ENCODE measurements at regions not wholly inside any gene's neighbourhood (a gene's known extent, or its start where the extent isn't known, plus 50 kb on each side); places are given as distances from the start of the nearest gene placed in this dataset.

DNA sequence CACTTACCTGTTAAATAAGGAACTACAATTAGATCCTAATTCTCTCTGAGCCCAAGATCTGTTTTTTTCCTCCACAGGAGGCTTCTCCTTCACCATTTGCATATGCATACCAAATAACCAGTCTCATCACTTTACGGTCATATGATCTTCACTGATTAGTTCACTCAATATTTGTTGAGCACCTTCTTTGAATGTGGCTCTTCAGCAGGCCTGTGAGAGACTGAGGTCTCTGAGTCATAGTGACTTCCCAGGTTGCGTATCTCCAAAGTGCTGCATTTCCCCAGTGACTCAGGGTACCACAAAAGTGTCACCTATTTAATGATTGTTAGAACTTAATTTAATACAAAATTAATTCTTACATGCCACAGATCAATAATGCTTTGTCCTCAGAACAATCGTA is 108.8 kb upstream of the TRIB2 start:
- Mint-ChIP-seq H3K4me1 (peaks cover 13 to 40% (median 33%) of the 10 kb centered on the region in 4 donors), H3K9me3 (peaks cover 0 to 2% (median 0%) of the 10 kb centered on the region in 7 donors), H3K36me3 (no peaks in the 10 kb centered on the region), H3K27me3 (no peaks in the 10 kb centered on the region), H3K27ac (no peak overlapping the region), H3K4me3 (no peak overlapping the region)
- DNase-seq (peak in 1 of 3 donors; percentile 43), ATAC-seq (ENCODE audit: low read depth in 2 of 2) (no peak)
- Histone ChIP-seq H3K4me3 (ENCODE audit: low read depth, low read length) (no peak overlapping the region), H3K9me3 (ENCODE audit: control insufficient read depth in 2 of 2, low read length in 2 of 2) (peaks cover 0 to 5% of the 10 kb centered on the region in 2 experiments), H3K36me3 (ENCODE audit: control insufficient read depth, insufficient read depth, low read length) (no peaks in the 10 kb centered on the region), H3K4me1 (ENCODE audit: control insufficient read depth, insufficient read depth, low read length, poor library complexity, severe bottlenecking) (peaks cover 9% of the 10 kb centered on the region), H3K27me3 (ENCODE audit: control insufficient read depth, insufficient read depth, low read length) (no peaks in the 10 kb centered on the region), H3K27ac (ENCODE audit: insufficient read depth, low read length, poor library complexity, severe bottlenecking) (no peak overlapping the region)

GRCh38 chr2:12610314-12610713 is 106.4 kb upstream of the TRIB2 start:
- no peaks in the 10 kb centered on the region for H3K27me3 Mint-ChIP-seq
- H3K27ac Mint-ChIP-seq, result no peak overlapping the region
- no peak for DNase-seq
- Histone ChIP-seq H3K27me3 (ENCODE audit: control insufficient read depth, insufficient read depth, low read length) (no peaks in the 10 kb centered on the region), H3K4me1 (ENCODE audit: control insufficient read depth, insufficient read depth, low read length, poor library complexity, severe bottlenecking) (peaks cover 9% of the 10 kb centered on the region), H3K27ac (ENCODE audit: insufficient read depth, low read length, poor library complexity, severe bottlenecking) (no peak overlapping the region), H3K9me3 (ENCODE audit: control insufficient read depth in 2 of 2, low read length in 2 of 2) (peaks cover 0 to 5% of the 10 kb centered on the region in 2 experiments), H3K4me3 (ENCODE audit: low read depth, low read length) (no peak overlapping the region), H3K36me3 (ENCODE audit: control insufficient read depth, insufficient read depth, low read length) (no peaks in the 10 kb centered on the region)
- peaks cover 3% of the 10 kb centered on the region for H3K36me3 Mint-ChIP-seq
- ATAC-seq (ENCODE audit: low read depth in 2 of 2), result no peak
- peaks cover 0 to 2% (median 0%) of the 10 kb centered on the region in 7 donors for H3K9me3 Mint-ChIP-seq
- no peak overlapping the region for H3K4me3 Mint-ChIP-seq
- peaks cover 21 to 40% (median 38%) of the 10 kb centered on the region in 4 donors for H3K4me1 Mint-ChIP-seq

- Histone ChIP-seq H3K27me3 (ENCODE audit: control insufficient read depth, insufficient read depth, low read length) (no peaks in the 10 kb centered on the region), H3K27ac (ENCODE audit: insufficient read depth, low read length, poor library complexity, severe bottlenecking) (no peak overlapping the region), H3K4me1 (ENCODE audit: control insufficient read depth, insufficient read depth, low read length, poor library complexity, severe bottlenecking) (no peaks in the 10 kb centered on the region), H3K9me3 (ENCODE audit: control insufficient read depth in 2 of 2, low read length in 2 of 2) (peaks cover 0 to 5% of the 10 kb centered on the region in 2 experiments), H3K36me3 (ENCODE audit: control insufficient read depth, insufficient read depth, low read length) (no peaks in the 10 kb centered on the region), H3K4me3 (ENCODE audit: low read depth, low read length) (no peak overlapping the region)
- H3K4me1 Mint-ChIP-seq, result peaks cover 20 to 28% (median 27%) of the 10 kb centered on the region in 4 donors
- DNase-seq (no peak), ATAC-seq (ENCODE audit: low read depth in 2 of 2) (no peak)
- no peak overlapping the region for H3K27ac Mint-ChIP-seq
- no peak overlapping the region for H3K4me3 Mint-ChIP-seq
- no peaks in the 10 kb centered on the region for H3K27me3 Mint-ChIP-seq
- H3K36me3 Mint-ChIP-seq, result peaks cover 4% of the 10 kb centered on the region
- peaks cover 0 to 2% (median 0%) of the 10 kb centered on the region in 7 donors for H3K9me3 Mint-ChIP-seq
Measured at GRCh38 chr2:12612168-12612567, 104.6 kb upstream of the TRIB2 start.

DNA sequence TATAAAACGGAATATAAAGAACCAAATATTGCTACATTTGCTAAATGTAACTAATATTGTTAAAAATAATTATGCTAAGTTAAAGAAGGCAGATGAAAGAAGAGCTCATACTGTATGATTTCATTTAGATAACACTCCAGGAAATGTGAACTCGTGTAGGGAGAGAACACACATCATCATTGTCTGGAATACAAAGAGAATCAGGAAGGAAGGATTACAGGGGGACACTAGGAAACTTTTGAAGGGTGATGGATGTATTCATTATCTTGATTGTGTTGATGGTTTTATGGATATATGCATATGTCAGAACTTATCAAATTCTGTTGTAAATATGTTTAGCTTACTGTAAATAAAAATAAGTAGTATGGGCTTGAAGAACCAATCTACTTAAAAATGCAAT is 104.1 kb upstream of the TRIB2 start:
- no peaks in the 10 kb centered on the region for H3K4me1 ChIP-seq (ENCODE audit: control insufficient read depth, insufficient read depth, low read length, poor library complexity, severe bottlenecking)
- H3K27me3 Mint-ChIP-seq, result no peaks in the 10 kb centered on the region

GRCh38 chr2:12613137-12613835 is 103.5 kb upstream of the TRIB2 start:
- H3K9me3 ChIP-seq (ENCODE audit: control insufficient read depth in 2 of 2, low read length in 2 of 2), result peaks cover 0 to 5% of the 10 kb centered on the region in 2 experiments
- Mint-ChIP-seq H3K36me3 (peaks cover 6% of the 10 kb centered on the region), H3K4me1 (peaks cover 20 to 29% (median 21%) of the 10 kb centered on the region in 4 donors), H3K9me3 (peaks cover 0 to 2% (median 0%) of the 10 kb centered on the region in 7 donors), H3K27me3 (no peaks in the 10 kb centered on the region), H3K27ac (peak overlapping the region in 1 of 3 donors; percentile 68), H3K4me3 (no peak overlapping the region)
- H3K36me3 ChIP-seq (ENCODE audit: control insufficient read depth, insufficient read depth, low read length), result no peaks in the 10 kb centered on the region
- DNase-seq, result no peak
- H3K27ac ChIP-seq (ENCODE audit: insufficient read depth, low read length, poor library complexity, severe bottlenecking), result no peak overlapping the region
- no peak overlapping the region for H3K4me3 ChIP-seq (ENCODE audit: low read depth, low read length)
- ATAC-seq (ENCODE audit: low read depth in 2 of 2), result no peak
- no peaks in the 10 kb centered on the region for H3K27me3 ChIP-seq (ENCODE audit: control insufficient read depth, insufficient read depth, low read length)
- no peaks in the 10 kb centered on the region for H3K4me1 ChIP-seq (ENCODE audit: control insufficient read depth, insufficient read depth, low read length, poor library complexity, severe bottlenecking)

More for the DNA sequence above, 104.1 kb upstream of the TRIB2 start:
- ATAC-seq (ENCODE audit: low read depth in 2 of 2) (no peak), DNase-seq (no peak)
- Histone ChIP-seq H3K27me3 (ENCODE audit: control insufficient read depth, insufficient read depth, low read length) (no peaks in the 10 kb centered on the region), H3K9me3 (ENCODE audit: control insufficient read depth in 2 of 2, low read length in 2 of 2) (peaks cover 0 to 5% of the 10 kb centered on the region in 2 experiments), H3K36me3 (ENCODE audit: control insufficient read depth, insufficient read depth, low read length) (no peaks in the 10 kb centered on the region), H3K27ac (ENCODE audit: insufficient read depth, low read length, poor library complexity, severe bottlenecking) (no peak overlapping the region), H3K4me3 (ENCODE audit: low read depth, low read length) (no peak overlapping the region)
- H3K9me3 Mint-ChIP-seq, result peaks cover 0 to 2% (median 0%) of the 10 kb centered on the region in 7 donors
- H3K4me3 Mint-ChIP-seq, result no peak overlapping the region
- H3K27ac Mint-ChIP-seq, result no peak overlapping the region
- peaks cover 6% of the 10 kb centered on the region for H3K36me3 Mint-ChIP-seq
- H3K4me1 Mint-ChIP-seq, result peaks cover 20 to 29% (median 23%) of the 10 kb centered on the region in 4 donors

DNA sequence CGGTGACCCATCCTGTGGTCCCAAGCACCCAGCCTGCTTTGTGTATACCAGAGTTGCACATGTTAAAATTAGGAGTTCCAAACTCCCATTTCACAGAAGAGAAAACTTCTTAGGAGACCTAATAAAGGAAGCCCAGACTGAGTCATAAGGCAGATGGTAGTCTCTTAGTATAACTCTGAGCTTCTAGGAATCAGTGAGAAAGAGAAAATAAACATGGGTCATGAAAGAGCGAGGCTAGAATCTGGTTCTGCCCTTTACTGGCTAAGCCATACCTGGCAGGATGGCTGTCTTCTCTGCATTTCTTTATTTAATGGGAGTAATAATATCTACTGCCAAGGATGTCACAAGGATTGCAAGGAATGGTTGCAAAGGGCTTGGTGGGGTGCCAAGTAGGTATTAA is 101.2 kb upstream of the TRIB2 start:
- ATAC-seq (ENCODE audit: low read depth in 2 of 2), result peak; percentile 40 to 72
- Mint-ChIP-seq H3K27ac (no peak overlapping the region), H3K4me3 (no peak overlapping the region), H3K9me3 (no peaks in the 10 kb centered on the region), H3K4me1 (peaks cover 21 to 34% (median 25%) of the 10 kb centered on the region in 4 donors), H3K27me3 (no peaks in the 10 kb centered on the region), H3K36me3 (peaks cover 6% of the 10 kb centered on the region)
- Histone ChIP-seq H3K27me3 (ENCODE audit: control insufficient read depth, insufficient read depth, low read length) (no peaks in the 10 kb centered on the region), H3K27ac (ENCODE audit: insufficient read depth, low read length, poor library complexity, severe bottlenecking) (no peak overlapping the region), H3K4me3 (ENCODE audit: low read depth, low read length) (no peak overlapping the region), H3K4me1 (ENCODE audit: control insufficient read depth, insufficient read depth, low read length, poor library complexity, severe bottlenecking) (no peaks in the 10 kb centered on the region), H3K36me3 (ENCODE audit: control insufficient read depth, insufficient read depth, low read length) (no peaks in the 10 kb centered on the region), H3K9me3 (ENCODE audit: control insufficient read depth in 2 of 2, low read length in 2 of 2) (no peaks in the 10 kb centered on the region)
- DNase-seq, result peak in 1 of 3 donors; percentile 73

GRCh38 chr2:12616456-12617156 is 100.1 kb upstream of the TRIB2 start:
- peaks cover 19 to 37% (median 28%) of the 10 kb centered on the region in 4 donors for H3K4me1 Mint-ChIP-seq
- DNase-seq, result no peak
- H3K4me1 ChIP-seq (ENCODE audit: control insufficient read depth, insufficient read depth, low read length, poor library complexity, severe bottlenecking), result no peaks in the 10 kb centered on the region
- H3K27me3 ChIP-seq (ENCODE audit: control insufficient read depth, insufficient read depth, low read length), result no peaks in the 10 kb centered on the region
- no peak overlapping the region for H3K27ac Mint-ChIP-seq
- no peaks in the 10 kb centered on the region for H3K9me3 ChIP-seq (ENCODE audit: control insufficient read depth in 2 of 2, low read length in 2 of 2)
- no peaks in the 10 kb centered on the region for H3K36me3 ChIP-seq (ENCODE audit: control insufficient read depth, insufficient read depth, low read length)
- H3K4me3 Mint-ChIP-seq, result no peak overlapping the region
- no peaks in the 10 kb centered on the region for H3K27me3 Mint-ChIP-seq
- no peaks in the 10 kb centered on the region for H3K9me3 Mint-ChIP-seq
- no peak for ATAC-seq (ENCODE audit: low read depth in 2 of 2)
- no peak overlapping the region for H3K4me3 ChIP-seq (ENCODE audit: low read depth, low read length)
- no peak overlapping the region for H3K27ac ChIP-seq (ENCODE audit: insufficient read depth, low read length, poor library complexity, severe bottlenecking)
- H3K36me3 Mint-ChIP-seq, result peaks cover 6% of the 10 kb centered on the region

All from CD4-positive, CD25-positive, alpha-beta regulatory T cell (primary cell).